ENCODE measurements at regions not wholly inside any gene's neighbourhood (a gene's known extent, or its start where the extent isn't known, plus 50 kb on each side); places are given as distances from the start of the nearest gene placed in this dataset.

DNA sequence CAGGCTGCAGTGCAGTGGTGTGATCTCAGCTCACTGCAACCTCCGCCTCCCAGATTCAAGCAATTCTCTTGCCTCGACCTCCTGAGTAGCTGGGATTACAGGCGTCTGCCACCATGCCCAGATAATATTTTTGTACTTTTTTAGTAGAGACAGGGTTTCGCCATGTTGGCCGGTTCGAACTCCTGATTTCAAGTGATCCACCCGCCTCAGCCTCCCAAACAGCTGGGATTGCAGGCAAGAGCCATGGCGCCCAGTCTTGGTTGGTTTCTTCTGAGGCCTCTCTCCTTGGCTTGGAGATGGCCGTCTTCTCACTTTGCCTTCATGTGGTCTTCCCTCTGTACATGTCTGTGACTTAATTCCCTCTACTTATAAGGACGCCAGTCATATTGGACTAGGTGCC is 254.6 kb downstream of the BUD13 start:
- TF ChIP-seq, protein P1, sequence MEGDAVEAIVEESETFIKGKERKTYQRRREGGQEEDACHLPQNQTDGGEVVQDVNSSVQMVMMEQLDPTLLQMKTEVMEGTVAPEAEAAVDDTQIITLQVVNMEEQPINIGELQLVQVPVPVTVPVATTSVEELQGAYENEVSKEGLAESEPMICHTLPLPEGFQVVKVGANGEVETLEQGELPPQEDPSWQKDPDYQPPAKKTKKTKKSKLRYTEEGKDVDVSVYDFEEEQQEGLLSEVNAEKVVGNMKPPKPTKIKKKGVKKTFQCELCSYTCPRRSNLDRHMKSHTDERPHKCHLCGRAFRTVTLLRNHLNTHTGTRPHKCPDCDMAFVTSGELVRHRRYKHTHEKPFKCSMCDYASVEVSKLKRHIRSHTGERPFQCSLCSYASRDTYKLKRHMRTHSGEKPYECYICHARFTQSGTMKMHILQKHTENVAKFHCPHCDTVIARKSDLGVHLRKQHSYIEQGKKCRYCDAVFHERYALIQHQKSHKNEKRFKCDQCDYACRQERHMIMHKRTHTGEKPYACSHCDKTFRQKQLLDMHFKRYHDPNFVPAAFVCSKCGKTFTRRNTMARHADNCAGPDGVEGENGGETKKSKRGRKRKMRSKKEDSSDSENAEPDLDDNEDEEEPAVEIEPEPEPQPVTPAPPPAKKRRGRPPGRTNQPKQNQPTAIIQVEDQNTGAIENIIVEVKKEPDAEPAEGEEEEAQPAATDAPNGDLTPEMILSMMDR (IDR thresholded peaks at IDR 0.05): no peak
- TF ChIP-seq POLR2A (IDR thresholded peaks at IDR 0.05): no peak
